SH-SY5Y (cell line): ENCODE measurements at regions not wholly inside any gene's neighbourhood (a gene's known extent, or its start where the extent isn't known, plus 50 kb on each side); places are given as distances from the start of the nearest gene placed in this dataset.

Experiments used
- GATA2 ChIP-seq: IDR thresholded peaks from 2 replicates; pipeline ENCODE4 v1.6.1; 2011; ENCODE audit warnings: mild to moderate bottlenecking, low read depth, low read length
- GATA3 ChIP-seq: IDR thresholded peaks from 2 replicates; pipeline ENCODE4 v1.6.1; 2011; ENCODE audit warnings: low read depth, mild to moderate bottlenecking, low read length, moderate library complexity

DNA sequence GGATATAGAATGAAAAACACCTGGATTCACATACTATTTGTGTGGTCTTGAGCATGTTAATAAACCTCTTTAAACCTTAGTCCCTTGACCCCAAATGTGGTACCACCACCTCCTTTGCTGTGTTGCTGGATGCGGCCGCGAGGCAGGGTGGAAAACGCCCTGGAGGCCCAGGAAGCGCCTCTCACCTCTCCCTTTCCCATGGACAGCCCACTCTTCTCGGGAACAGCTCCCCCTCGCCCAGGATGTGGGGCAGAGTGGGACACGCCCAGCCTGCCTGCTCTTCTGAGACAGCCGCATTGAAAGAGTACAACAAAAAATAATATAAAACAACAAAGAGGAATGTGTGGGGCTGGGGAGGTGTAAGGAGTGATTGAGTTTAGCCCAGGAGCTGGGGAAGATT, 549.0 kb upstream of the ID2 start:
- TF ChIP-seq GATA2 = no peak
- no peak for TF ChIP-seq GATA3
